ENCODE measurements at regions not wholly inside any gene's neighbourhood (a gene's known extent, or its start where the extent isn't known, plus 50 kb on each side); places are given as distances from the start of the nearest gene placed in this dataset.

- H3K9me3 ChIP-seq: no peaks in the 10 kb centered on the region
- TF ChIP-seq, protein P1, sequence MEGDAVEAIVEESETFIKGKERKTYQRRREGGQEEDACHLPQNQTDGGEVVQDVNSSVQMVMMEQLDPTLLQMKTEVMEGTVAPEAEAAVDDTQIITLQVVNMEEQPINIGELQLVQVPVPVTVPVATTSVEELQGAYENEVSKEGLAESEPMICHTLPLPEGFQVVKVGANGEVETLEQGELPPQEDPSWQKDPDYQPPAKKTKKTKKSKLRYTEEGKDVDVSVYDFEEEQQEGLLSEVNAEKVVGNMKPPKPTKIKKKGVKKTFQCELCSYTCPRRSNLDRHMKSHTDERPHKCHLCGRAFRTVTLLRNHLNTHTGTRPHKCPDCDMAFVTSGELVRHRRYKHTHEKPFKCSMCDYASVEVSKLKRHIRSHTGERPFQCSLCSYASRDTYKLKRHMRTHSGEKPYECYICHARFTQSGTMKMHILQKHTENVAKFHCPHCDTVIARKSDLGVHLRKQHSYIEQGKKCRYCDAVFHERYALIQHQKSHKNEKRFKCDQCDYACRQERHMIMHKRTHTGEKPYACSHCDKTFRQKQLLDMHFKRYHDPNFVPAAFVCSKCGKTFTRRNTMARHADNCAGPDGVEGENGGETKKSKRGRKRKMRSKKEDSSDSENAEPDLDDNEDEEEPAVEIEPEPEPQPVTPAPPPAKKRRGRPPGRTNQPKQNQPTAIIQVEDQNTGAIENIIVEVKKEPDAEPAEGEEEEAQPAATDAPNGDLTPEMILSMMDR (IDR thresholded peaks at IDR 0.05): no peak
- H3K27ac ChIP-seq: no peak overlapping the region
- no peaks in the 10 kb centered on the region for H3K36me3 ChIP-seq
- H3K27me3 ChIP-seq: no peaks in the 10 kb centered on the region
- no peaks in the 10 kb centered on the region for H3K4me1 ChIP-seq (ENCODE audit: control insufficient read depth in 1 of 2, insufficient read depth in 1 of 2, low read depth in 1 of 2, low read length in 1 of 2)
- H3K4me3 ChIP-seq (ENCODE audit: low read depth in 1 of 2, low read length in 1 of 2): no peak overlapping the region
Observed at GRCh38 chr19:32172566-32173160, 172.7 kb upstream of the ZNF507 start.

DNA sequence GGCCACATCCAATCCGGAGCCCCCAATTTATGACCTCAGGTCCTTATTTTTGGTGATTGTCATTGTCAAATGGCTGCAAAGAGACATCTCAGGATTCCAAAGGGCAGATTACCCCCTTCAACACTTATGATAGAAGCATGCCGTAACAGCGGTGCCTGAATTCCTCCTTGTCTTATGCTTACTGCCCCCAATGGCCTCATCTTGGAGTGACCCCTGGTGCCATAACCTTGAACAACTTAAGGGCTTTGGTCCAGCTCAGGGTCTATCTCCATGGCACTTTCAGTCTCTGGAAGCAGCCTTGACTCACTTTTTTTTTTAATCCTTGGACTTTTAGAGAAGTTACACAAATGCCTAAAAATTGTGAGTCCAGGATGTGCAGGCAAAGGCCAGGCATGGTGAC is 171.6 kb upstream of the ZNF507 start:
- no peaks in the 10 kb centered on the region for H3K27me3 ChIP-seq
- no peak overlapping the region for H3K4me3 ChIP-seq (ENCODE audit: low read depth in 1 of 2, low read length in 1 of 2)
- H3K4me1 ChIP-seq (ENCODE audit: control insufficient read depth in 1 of 2, insufficient read depth in 1 of 2, low read depth in 1 of 2, low read length in 1 of 2): no peaks in the 10 kb centered on the region
- H3K27ac ChIP-seq: no peak overlapping the region
- H3K36me3 ChIP-seq: no peaks in the 10 kb centered on the region
- H3K9me3 ChIP-seq: no peaks in the 10 kb centered on the region
- TF ChIP-seq, protein P1 (IDR thresholded peaks at IDR 0.05): no peak

- H3K4me3 ChIP-seq (ENCODE audit: low read depth in 1 of 2, low read length in 1 of 2): no peak overlapping the region
- H3K27ac ChIP-seq: no peak overlapping the region
- no peaks in the 10 kb centered on the region for H3K9me3 ChIP-seq
- H3K27me3 ChIP-seq: no peaks in the 10 kb centered on the region
- TF ChIP-seq, protein P1 (IDR thresholded peaks at IDR 0.05): no peak
- H3K36me3 ChIP-seq: no peaks in the 10 kb centered on the region
- H3K4me1 ChIP-seq (ENCODE audit: control insufficient read depth in 1 of 2, insufficient read depth in 1 of 2, low read depth in 1 of 2, low read length in 1 of 2): no peaks in the 10 kb centered on the region
Observed at GRCh38 chr19:32174386-32175113, 170.9 kb upstream of the ZNF507 start.

DNA sequence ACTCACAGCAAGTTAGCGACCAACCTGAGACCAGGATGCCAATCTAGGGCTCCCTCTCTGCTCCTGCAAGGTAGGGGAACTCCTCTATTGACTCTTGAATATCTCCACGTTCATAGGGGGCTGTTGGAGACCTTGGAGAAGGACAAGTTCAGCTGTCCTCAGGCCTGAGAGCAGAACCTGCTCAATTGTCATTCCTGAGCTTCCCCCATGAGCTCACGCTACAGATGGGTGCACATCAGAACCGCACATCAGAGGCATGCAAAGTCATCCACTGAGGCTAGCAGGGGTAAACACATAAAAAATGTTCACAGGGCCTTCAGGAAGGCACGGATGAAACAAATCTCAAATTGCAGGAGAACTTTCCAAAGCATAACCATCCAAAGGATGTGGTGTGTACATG is 168.8 kb upstream of the ZNF507 start:
- no peaks in the 10 kb centered on the region for H3K36me3 ChIP-seq
- TF ChIP-seq, protein P1 (IDR thresholded peaks at IDR 0.05): no peak
- no peaks in the 10 kb centered on the region for H3K9me3 ChIP-seq
- no peaks in the 10 kb centered on the region for H3K27me3 ChIP-seq
- no peak overlapping the region for H3K27ac ChIP-seq
- no peaks in the 10 kb centered on the region for H3K4me1 ChIP-seq (ENCODE audit: control insufficient read depth in 1 of 2, insufficient read depth in 1 of 2, low read depth in 1 of 2, low read length in 1 of 2)
- no peak overlapping the region for H3K4me3 ChIP-seq (ENCODE audit: low read depth in 1 of 2, low read length in 1 of 2)

GRCh38 chr19:32177686-32178085 is 167.7 kb upstream of the ZNF507 start:
- H3K36me3 ChIP-seq: no peaks in the 10 kb centered on the region
- H3K9me3 ChIP-seq: no peaks in the 10 kb centered on the region
- TF ChIP-seq, protein P1 (IDR thresholded peaks at IDR 0.05): no peak
- H3K4me1 ChIP-seq (ENCODE audit: control insufficient read depth in 1 of 2, insufficient read depth in 1 of 2, low read depth in 1 of 2, low read length in 1 of 2): no peaks in the 10 kb centered on the region
- H3K4me3 ChIP-seq (ENCODE audit: low read depth in 1 of 2, low read length in 1 of 2): no peak overlapping the region
- H3K27ac ChIP-seq: no peak overlapping the region
- no peaks in the 10 kb centered on the region for H3K27me3 ChIP-seq
